HG03575 (cell line): ENCODE measurements at regions not wholly inside any gene's neighbourhood (a gene's known extent, or its start where the extent isn't known, plus 50 kb on each side); places are given as distances from the start of the nearest gene placed in this dataset.

Experiments
- ATAC-seq: cut with Tn5 transposase; IDR thresholded peaks from one replicate; pipeline ENCODE4 v1.9.1; 2021; ENCODE audit not compliant: unreplicated experiment, insufficient number of reproducible peaks, low FRiP score; ENCODE audit errors: extremely low read depth

- no peak for ATAC-seq
These were observed 119.0 kb upstream of the RASSF8 start for GRCh38 chr12:25839470-25839869.

- ATAC-seq: no peak
These were observed 117.6 kb upstream of the RASSF8 start for GRCh38 chr12:25840678-25841465.

GRCh38 chr12:25842254-25842653, 116.2 kb upstream of the RASSF8 start:
- no peak for ATAC-seq

- ATAC-seq: no peak
These were observed 114.5 kb upstream of the RASSF8 start for GRCh38 chr12:25843976-25844375.

- no peak for ATAC-seq
These were observed 113.1 kb upstream of the RASSF8 start for GRCh38 chr12:25845415-25845814.

GRCh38 chr12:25852792-25853191, 105.7 kb upstream of the RASSF8 start:
- no peak for ATAC-seq

GRCh38 chr12:25853316-25854095, 105.0 kb upstream of the RASSF8 start:
- ATAC-seq: no peak

GRCh38 chr12:25854991-25855390, 103.5 kb upstream of the RASSF8 start:
- no peak for ATAC-seq

- ATAC-seq: no peak
These were observed 102.8 kb upstream of the RASSF8 start for GRCh38 chr12:25855716-25856115.

- ATAC-seq: no peak
These were observed 98.5 kb upstream of the RASSF8 start for GRCh38 chr12:25859976-25860375.

GRCh38 chr12:25861226-25861625, 97.3 kb upstream of the RASSF8 start:
- ATAC-seq: no peak

GRCh38 chr12:25864306-25865276, 93.9 kb upstream of the RASSF8 start:
- no peak for ATAC-seq

GRCh38 chr12:25866586-25867378, 91.7 kb upstream of the RASSF8 start:
- ATAC-seq: no peak

- no peak for ATAC-seq
These were observed 90.3 kb upstream of the RASSF8 start for GRCh38 chr12:25868193-25868592.

- no peak for ATAC-seq
These were observed 86.3 kb upstream of the RASSF8 start for GRCh38 chr12:25872137-25872536.

- ATAC-seq: no peak
These were observed 82.8 kb upstream of the RASSF8 start for GRCh38 chr12:25875661-25876060.

- ATAC-seq: no peak
These were observed 82.0 kb upstream of the RASSF8 start for GRCh38 chr12:25876383-25877045.

GRCh38 chr12:25877446-25877845, 81.0 kb upstream of the RASSF8 start:
- no peak for ATAC-seq
